ENCODE measurements at regions not wholly inside any gene's neighbourhood (a gene's known extent, or its start where the extent isn't known, plus 50 kb on each side); places are given as distances from the start of the nearest gene placed in this dataset.

GRCh38 chr1:81706650-81707435 lies 93.9 kb upstream of the ADGRL2 start:
- no peaks in the 10 kb centered on the region for H3K4me1 Mint-ChIP-seq (ENCODE audit: low read depth)
- no peak overlapping the region for H3K27ac Mint-ChIP-seq
- no peak overlapping the region for H3K4me3 Mint-ChIP-seq
- no peaks in the 10 kb centered on the region for H3K36me3 Mint-ChIP-seq (ENCODE audit: low read depth)
- H3K27me3 Mint-ChIP-seq (ENCODE audit: low read depth): no peaks in the 10 kb centered on the region
- no peaks in the 10 kb centered on the region for H3K9me3 Mint-ChIP-seq

- no peak overlapping the region for H3K27ac Mint-ChIP-seq
- H3K27me3 Mint-ChIP-seq (ENCODE audit: low read depth): no peaks in the 10 kb centered on the region
- H3K9me3 Mint-ChIP-seq: no peaks in the 10 kb centered on the region
- no peaks in the 10 kb centered on the region for H3K4me1 Mint-ChIP-seq (ENCODE audit: low read depth)
- no peaks in the 10 kb centered on the region for H3K36me3 Mint-ChIP-seq (ENCODE audit: low read depth)
- no peak overlapping the region for H3K4me3 Mint-ChIP-seq
Observed at GRCh38 chr1:81703756-81704463, 96.8 kb upstream of the ADGRL2 start.

- Mint-ChIP-seq H3K36me3 (ENCODE audit: low read depth) (no peaks in the 10 kb centered on the region), H3K27ac (no peak overlapping the region), H3K9me3 (no peaks in the 10 kb centered on the region), H3K4me1 (ENCODE audit: low read depth) (no peaks in the 10 kb centered on the region), H3K4me3 (no peak overlapping the region), H3K27me3 (ENCODE audit: low read depth) (no peaks in the 10 kb centered on the region)
Observed at GRCh38 chr1:81703391-81703755, 97.4 kb upstream of the ADGRL2 start.

GRCh38 chr1:81702903-81703302 lies 97.8 kb upstream of the ADGRL2 start:
- no peak overlapping the region for H3K4me3 Mint-ChIP-seq
- no peaks in the 10 kb centered on the region for H3K27me3 Mint-ChIP-seq (ENCODE audit: low read depth)
- no peaks in the 10 kb centered on the region for H3K4me1 Mint-ChIP-seq (ENCODE audit: low read depth)
- no peak overlapping the region for H3K27ac Mint-ChIP-seq
- no peaks in the 10 kb centered on the region for H3K36me3 Mint-ChIP-seq (ENCODE audit: low read depth)
- H3K9me3 Mint-ChIP-seq: no peaks in the 10 kb centered on the region

GRCh38 chr1:81702079-81702715 lies 98.5 kb upstream of the ADGRL2 start:
- Mint-ChIP-seq H3K9me3 (no peaks in the 10 kb centered on the region), H3K4me1 (ENCODE audit: low read depth) (no peaks in the 10 kb centered on the region), H3K4me3 (no peak overlapping the region), H3K27me3 (ENCODE audit: low read depth) (no peaks in the 10 kb centered on the region), H3K27ac (no peak overlapping the region), H3K36me3 (ENCODE audit: low read depth) (no peaks in the 10 kb centered on the region)

- Mint-ChIP-seq H3K4me3 (no peak overlapping the region), H3K9me3 (no peaks in the 10 kb centered on the region), H3K36me3 (ENCODE audit: low read depth) (no peaks in the 10 kb centered on the region), H3K27me3 (ENCODE audit: low read depth) (no peaks in the 10 kb centered on the region), H3K4me1 (ENCODE audit: low read depth) (no peaks in the 10 kb centered on the region), H3K27ac (no peak overlapping the region)
Observed at GRCh38 chr1:81700728-81701470, 99.8 kb upstream of the ADGRL2 start.

GRCh38 chr1:81699234-81699633 lies 101.5 kb upstream of the ADGRL2 start:
- Mint-ChIP-seq H3K9me3 (no peaks in the 10 kb centered on the region), H3K27me3 (ENCODE audit: low read depth) (no peaks in the 10 kb centered on the region), H3K4me3 (no peak overlapping the region), H3K36me3 (ENCODE audit: low read depth) (no peaks in the 10 kb centered on the region), H3K4me1 (ENCODE audit: low read depth) (no peaks in the 10 kb centered on the region), H3K27ac (no peak overlapping the region)

GRCh38 chr1:81695741-81696140 lies 105.0 kb upstream of the ADGRL2 start:
- Mint-ChIP-seq H3K4me1 (ENCODE audit: low read depth) (no peaks in the 10 kb centered on the region), H3K36me3 (ENCODE audit: low read depth) (no peaks in the 10 kb centered on the region), H3K9me3 (no peaks in the 10 kb centered on the region), H3K27me3 (ENCODE audit: low read depth) (no peaks in the 10 kb centered on the region), H3K27ac (no peak overlapping the region), H3K4me3 (no peak overlapping the region)

- Mint-ChIP-seq H3K27ac (no peak overlapping the region), H3K4me3 (no peak overlapping the region), H3K4me1 (ENCODE audit: low read depth) (no peaks in the 10 kb centered on the region), H3K27me3 (ENCODE audit: low read depth) (no peaks in the 10 kb centered on the region), H3K9me3 (no peaks in the 10 kb centered on the region), H3K36me3 (ENCODE audit: low read depth) (no peaks in the 10 kb centered on the region)
Observed at GRCh38 chr1:81693316-81693715, 107.4 kb upstream of the ADGRL2 start.

- H3K27ac Mint-ChIP-seq: no peak overlapping the region
Observed at GRCh38 chr1:81690676-81691453, 109.9 kb upstream of the ADGRL2 start.

GRCh38 chr1:81689531-81689941 lies 111.2 kb upstream of the ADGRL2 start:
- Mint-ChIP-seq H3K36me3 (ENCODE audit: low read depth) (no peaks in the 10 kb centered on the region), H3K4me1 (ENCODE audit: low read depth) (no peaks in the 10 kb centered on the region), H3K4me3 (no peak overlapping the region), H3K9me3 (peaks cover 8% of the 10 kb centered on the region), H3K27me3 (ENCODE audit: low read depth) (no peaks in the 10 kb centered on the region), H3K27ac (no peak overlapping the region)

More at GRCh38 chr1:81690676-81691453, 109.9 kb upstream of the ADGRL2 start:
- H3K27me3 Mint-ChIP-seq (ENCODE audit: low read depth): no peaks in the 10 kb centered on the region
- H3K36me3 Mint-ChIP-seq (ENCODE audit: low read depth): no peaks in the 10 kb centered on the region
- no peak overlapping the region for H3K4me3 Mint-ChIP-seq
- peaks cover 8% of the 10 kb centered on the region for H3K9me3 Mint-ChIP-seq
- no peaks in the 10 kb centered on the region for H3K4me1 Mint-ChIP-seq (ENCODE audit: low read depth)

GRCh38 chr1:81682490-81682889 lies 118.2 kb upstream of the ADGRL2 start:
- H3K4me3 Mint-ChIP-seq: no peak overlapping the region
- no peaks in the 10 kb centered on the region for H3K4me1 Mint-ChIP-seq (ENCODE audit: low read depth)
- H3K36me3 Mint-ChIP-seq (ENCODE audit: low read depth): no peaks in the 10 kb centered on the region
- H3K9me3 Mint-ChIP-seq: peaks cover 8% of the 10 kb centered on the region
- H3K27me3 Mint-ChIP-seq (ENCODE audit: low read depth): no peaks in the 10 kb centered on the region
- no peak overlapping the region for H3K27ac Mint-ChIP-seq

- Mint-ChIP-seq H3K27me3 (ENCODE audit: low read depth) (no peaks in the 10 kb centered on the region), H3K4me1 (ENCODE audit: low read depth) (no peaks in the 10 kb centered on the region), H3K27ac (no peak overlapping the region), H3K36me3 (ENCODE audit: low read depth) (no peaks in the 10 kb centered on the region), H3K4me3 (no peak overlapping the region), H3K9me3 (peaks cover 8% of the 10 kb centered on the region)
Observed at GRCh38 chr1:81681601-81682266, 119.0 kb upstream of the ADGRL2 start.

Data from T-helper 1 cell treated with Interleukin-12 subunit alpha and Interleukin-12 subunit beta and Interleukin-4 antibody, amounts not matched to agents 30 μg/mL and 1 μg/mL, for 36 hours (primary cell).